Left kidney (tissue), 1 donor: ENCODE measurements at regions not wholly inside any gene's neighbourhood (a gene's known extent, or its start where the extent isn't known, plus 50 kb on each side); places are given as distances from the start of the nearest gene placed in this dataset.
"Not testable (repeated sequence)": the region's sequence is repeated elsewhere in the genome, so short reads cannot be mapped to it uniquely, and the experiment has no call there.

Experiments
- DNase-seq: peaks from one replicate; pipeline ENCODE4 v3.0.0-alpha.2; 2013

GRCh38 chr20:6321235-6321634 lies 198.4 kb upstream of the FERMT1 start:
- not testable (repeated sequence) for DNase-seq

GRCh38 chr20:6311841-6312655 lies 189.2 kb upstream of the FERMT1 start:
- no peak for DNase-seq

DNA sequence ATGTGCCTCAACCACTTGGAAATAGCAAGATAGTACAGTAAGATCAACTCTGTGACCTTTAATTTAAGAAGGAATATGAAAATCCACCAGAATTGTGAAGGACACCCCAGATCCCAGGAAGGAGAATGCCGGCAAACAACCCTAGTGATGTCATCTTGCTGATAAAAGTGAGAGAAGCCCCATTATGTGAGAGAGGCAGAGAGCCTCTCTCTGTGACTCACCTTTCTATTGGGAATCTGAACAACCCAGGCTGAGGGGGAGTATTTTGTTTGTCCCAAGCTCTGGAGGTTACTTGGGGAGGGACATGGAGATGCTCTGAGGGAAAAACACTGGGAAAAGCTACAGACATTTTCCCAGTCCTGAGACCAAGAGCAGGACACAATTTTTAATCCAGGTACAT lies 188.3 kb upstream of the FERMT1 start:
- DNase-seq = no peak

DNA sequence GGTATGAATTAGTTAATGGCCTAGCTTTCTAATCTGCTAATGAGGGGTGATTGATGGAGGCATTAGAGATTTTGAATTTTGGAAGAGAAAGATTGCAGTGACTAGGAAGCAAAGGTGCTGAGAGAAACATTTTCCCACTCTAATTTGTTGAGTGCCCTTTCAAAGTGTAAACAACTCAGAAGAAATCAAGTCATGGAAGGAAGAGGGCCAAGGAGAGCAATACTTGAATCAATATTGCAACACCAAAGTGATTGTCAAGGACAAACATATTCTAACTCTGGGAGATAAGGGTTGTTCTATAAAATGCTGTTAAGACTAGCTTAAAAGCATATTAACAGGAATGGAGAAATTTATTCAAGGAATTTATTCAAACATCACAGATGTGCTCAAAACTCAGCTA lies 182.7 kb upstream of the FERMT1 start:
- DNase-seq = no peak

DNA sequence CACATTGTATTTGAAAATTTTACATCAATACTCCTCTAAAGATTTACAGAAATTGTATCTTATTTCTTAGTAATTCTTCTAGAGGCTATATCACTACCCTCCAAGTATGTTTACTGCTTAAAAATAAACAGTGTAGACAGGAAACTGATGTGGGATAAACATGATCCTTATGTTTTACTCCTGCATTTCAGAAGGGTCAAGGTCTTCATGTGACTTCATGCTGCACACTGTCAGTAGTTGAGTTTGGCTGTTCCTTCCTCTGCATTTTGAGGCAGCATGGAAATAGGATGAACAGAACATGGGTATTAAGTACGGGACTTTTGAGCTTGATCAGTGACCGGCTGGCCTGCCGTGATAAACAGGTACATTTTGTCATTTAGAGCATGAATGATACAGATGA lies 179.2 kb upstream of the FERMT1 start:
- no peak for DNase-seq

GRCh38 chr20:6299456-6299855 lies 176.6 kb upstream of the FERMT1 start:
- DNase-seq = no peak

- DNase-seq = no peak
These were observed 175.2 kb upstream of the FERMT1 start for GRCh38 chr20:6298049-6298448.

GRCh38 chr20:6295867-6296256 lies 173.0 kb upstream of the FERMT1 start:
- no peak for DNase-seq

DNA sequence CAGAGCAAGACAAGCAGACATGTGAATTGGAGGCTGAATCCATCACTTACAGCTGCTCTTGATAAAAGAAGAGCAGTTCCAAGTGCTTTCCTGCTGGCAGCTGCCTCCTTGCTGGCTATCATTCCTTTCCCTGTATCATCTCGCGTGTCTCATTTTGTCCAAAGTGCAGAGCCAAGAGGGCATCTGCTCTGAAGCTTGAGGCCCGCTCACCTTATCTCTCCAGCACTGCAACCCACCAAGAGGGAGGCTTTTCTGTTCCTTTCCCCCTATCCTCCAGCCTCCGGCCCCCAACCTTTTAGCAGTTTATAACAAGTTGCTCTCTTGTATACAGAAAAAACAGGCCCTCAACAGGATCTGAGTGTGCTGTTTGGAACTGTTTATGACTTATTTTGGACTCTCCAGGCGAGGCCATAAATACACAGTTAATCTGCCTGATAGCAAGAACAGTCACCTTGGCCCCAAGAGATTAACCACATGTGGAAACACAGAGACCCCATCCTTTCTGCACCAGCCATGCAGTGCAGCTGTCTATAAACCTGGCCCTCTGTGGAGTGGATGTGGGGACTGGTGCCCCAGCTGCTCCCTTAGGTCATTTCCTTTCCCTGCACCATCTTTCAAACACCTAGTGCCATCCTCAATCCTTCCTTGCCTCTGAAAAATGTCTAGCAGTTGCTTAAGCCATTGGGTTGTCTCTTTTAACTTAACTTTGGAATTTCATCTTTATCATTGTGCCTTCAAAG lies 172.5 kb upstream of the FERMT1 start:
- DNase-seq = no peak

DNA sequence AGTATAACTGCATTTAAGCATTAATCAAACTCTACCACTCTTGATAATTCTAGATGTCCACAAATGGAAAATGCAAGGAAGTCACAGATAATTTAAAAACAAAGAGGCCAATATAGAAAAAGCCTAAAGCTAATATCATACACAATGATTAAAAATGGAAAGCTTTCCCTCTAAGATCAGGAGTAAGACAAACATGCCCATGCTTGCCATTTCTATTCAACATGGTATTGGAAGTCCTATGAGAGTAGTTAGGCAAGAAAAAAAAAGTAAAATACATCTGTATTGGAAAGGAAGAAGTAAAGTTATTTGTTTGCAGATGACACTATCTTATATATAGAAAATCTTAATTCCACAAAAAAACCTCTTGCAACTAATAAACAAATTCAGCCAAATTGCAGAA lies 164.6 kb upstream of the FERMT1 start:
- DNase-seq = no peak

- no peak for DNase-seq
These were observed 159.8 kb upstream of the FERMT1 start for GRCh38 chr20:6282642-6283041.

- no peak for DNase-seq
These were observed 154.9 kb upstream of the FERMT1 start for GRCh38 chr20:6277661-6278240.

DNA sequence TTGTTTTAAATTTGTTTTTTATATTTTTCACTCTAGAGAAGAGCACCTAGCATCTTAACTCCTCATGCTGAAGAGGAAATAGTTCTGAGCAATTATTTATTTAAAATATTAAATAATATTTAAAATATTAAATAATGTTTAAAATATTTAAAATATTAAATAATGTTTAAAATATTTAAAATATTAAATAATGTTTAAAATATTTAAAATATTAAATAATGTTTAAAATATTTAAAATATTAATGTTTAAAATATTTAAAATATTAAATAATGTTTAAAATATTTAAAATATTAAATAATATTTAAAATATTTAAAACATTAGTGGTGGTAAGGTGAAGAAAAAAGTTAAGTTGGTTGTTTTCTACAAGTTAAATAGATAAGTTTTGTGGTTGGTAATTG lies 147.6 kb upstream of the FERMT1 start:
- DNase-seq = not testable (repeated sequence)

- no peak for DNase-seq
These were observed 146.5 kb upstream of the FERMT1 start for GRCh38 chr20:6269168-6269873.

- peak; percentile 30 for DNase-seq
These were observed 142.5 kb upstream of the FERMT1 start for GRCh38 chr20:6265204-6265904.

DNA sequence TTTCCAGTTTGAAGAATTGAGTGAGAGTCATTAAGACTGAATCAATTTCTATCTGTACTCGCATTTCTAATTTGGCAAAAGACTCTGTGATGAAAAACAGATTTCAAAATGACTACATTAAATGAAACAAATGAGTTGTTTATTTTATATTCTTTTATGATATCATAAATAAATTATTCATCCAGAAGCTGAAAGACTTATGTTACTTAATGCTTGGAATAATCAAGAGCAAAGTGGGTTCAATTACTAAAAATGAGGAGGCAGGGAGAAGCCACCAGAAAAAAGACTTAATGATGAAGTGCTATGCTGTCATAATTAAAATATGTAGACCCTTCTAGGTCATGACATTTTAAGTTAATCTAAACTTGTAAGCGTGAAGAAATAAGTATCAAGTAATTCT lies 130.6 kb upstream of the FERMT1 start:
- DNase-seq = no peak

DNA sequence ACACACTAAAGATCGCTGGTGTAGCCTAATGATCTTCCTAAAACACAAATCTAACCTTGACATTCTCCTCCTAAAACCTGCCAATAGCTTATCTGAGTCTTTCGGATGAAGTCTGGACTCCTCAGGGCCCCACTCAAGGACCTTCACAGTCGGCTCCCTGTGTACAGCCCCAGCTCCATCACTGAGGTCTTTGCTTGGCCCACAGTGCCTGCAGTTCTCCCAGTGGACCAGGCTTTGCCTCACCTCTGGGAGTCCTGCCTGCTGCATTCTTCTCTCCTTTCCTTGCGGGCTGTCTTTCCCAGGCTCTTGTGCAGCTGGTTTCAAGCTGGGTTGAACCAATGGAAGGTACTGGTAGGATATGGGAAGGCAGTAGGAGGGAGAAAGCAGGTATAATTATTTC lies 122.6 kb upstream of the FERMT1 start:
- no peak for DNase-seq

DNA sequence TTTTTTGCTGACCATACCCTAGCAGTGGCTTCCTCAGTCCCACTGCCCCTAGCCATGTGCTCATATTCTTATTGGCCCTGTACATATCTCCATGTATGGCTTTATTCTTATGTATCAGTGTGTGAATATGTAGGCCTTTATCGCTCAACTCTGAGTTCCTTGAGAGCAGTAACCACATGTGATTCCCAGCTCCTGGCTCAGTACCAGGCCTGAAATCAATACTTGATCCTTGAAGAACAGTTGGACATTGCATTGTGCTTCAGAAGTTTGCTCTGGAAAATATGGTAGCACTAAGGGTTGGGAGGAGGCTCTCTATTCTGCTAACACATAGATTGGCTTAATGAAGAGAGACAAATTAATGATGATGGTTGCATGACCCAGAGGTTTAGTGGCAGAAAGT lies 118.8 kb upstream of the FERMT1 start:
- DNase-seq = no peak

GRCh38 chr20:6240059-6240458 lies 117.2 kb upstream of the FERMT1 start:
- no peak for DNase-seq

DNA sequence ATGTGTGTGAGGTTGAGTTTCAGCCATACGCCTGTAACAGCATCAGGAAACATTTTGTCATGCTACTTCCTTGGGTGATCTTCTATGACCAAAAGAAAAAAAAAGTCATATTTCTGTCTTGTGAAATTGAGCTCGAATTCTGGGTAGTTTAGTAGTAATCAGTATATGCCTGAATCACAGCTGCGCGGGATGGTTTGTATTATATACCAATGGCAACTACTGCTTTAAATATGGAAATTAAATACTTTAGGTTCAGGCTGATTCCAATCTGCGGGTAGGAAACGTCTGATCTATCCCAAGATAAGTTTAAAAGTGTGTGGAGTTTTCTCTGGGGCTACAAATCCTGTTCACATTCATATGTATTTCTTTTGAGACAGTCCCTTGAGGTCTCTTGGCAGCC lies 115.6 kb upstream of the FERMT1 start:
- DNase-seq = no peak

GRCh38 chr20:6235510-6235909 lies 112.7 kb upstream of the FERMT1 start:
- no peak for DNase-seq

GRCh38 chr20:6232436-6232835 lies 109.6 kb upstream of the FERMT1 start:
- DNase-seq = no peak
